NCI-H2196 (cell line): ENCODE measurements at regions not wholly inside any gene's neighbourhood (a gene's known extent, or its start where the extent isn't known, plus 50 kb on each side); places are given as distances from the start of the nearest gene placed in this dataset.
"Not testable (repeated sequence)": the region's sequence is repeated elsewhere in the genome, so short reads cannot be mapped to it uniquely, and the experiment has no call there.

Source experiments
- DNase-seq: peaks from one replicate; lab custom pipeline; 2025; ENCODE audit not compliant: unreplicated experiment; lab: John Stamatoyannopoulos, UW

DNA sequence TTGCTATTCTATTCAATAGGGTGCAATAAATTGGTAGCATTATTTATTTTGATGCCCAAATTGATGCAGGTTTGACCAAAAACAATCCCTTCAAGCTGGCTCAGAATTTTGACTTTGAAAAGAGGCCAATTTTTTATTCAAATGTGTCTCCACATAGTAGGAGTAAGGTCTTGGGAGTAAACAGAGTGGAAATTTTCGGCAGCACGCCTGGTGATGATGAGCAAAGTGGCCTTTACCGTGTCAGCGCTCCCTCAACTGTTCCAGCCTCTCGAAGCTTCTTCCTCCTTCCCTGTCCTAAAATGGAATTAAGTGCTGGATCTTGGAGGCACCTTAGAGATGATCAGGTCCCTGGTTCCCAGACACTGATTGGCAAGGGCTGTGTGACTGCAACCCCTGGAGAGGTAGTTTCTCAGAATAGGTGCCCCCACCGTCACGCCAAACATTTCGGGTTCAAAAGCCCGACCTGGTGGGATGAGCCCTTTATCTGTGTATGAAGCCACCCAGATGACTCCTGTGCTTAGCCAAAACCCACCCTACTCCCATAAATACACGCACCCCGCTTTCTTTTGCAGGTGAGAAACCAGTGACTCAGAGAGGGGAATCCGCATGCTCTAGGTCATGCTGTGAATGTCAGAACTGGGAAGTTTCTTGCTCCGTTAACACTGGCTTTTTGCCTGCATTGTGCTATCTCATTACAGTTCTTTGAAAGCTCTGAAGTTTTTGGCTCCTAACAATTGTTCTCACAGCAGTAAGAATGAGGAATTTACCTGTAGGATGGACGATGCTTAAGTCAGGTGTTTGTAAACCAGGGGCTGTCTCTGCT lies 89.1 kb downstream of the CRYGS start:
- DNase-seq, result no peak

DNA sequence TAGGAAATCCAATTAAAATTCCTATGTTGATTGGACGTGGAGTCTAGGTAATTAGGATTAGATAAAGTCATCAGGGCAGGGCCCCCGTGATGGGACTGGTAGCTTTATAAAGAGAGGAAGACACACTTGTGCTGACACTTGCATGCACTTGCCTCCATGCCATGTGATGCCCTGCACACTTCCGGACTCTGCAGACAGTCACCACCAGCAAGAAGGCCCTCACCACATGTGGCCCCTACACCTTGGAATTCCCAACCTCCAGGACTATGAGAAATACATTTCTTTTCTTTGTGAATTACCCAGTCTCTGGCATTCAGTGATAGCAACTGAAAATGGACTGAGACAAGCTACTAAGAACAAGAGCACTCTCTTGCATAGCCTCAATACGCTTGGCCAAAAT lies 90.6 kb downstream of the CRYGS start:
- no peak for DNase-seq

DNA sequence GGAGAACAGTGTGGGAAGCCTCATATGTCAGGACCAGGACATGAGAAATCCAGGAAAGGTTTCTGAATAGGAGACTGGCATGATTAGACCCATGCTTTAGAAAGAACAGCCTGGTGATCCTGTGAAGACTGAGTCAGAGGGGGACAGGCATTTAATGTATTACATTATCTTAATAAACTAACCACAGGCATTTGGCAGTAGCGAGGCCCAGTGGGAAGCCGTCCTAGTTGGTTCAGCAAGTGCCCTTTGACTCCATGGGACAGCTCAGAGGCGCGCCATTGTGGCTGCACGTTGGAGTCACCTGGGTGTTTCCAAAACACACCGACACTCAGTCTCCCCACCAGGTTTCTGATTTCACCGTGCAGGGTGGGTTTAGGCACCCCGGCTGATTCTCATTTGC lies 90.5 kb upstream of the DGKG start:
- DNase-seq, result no peak

DNA sequence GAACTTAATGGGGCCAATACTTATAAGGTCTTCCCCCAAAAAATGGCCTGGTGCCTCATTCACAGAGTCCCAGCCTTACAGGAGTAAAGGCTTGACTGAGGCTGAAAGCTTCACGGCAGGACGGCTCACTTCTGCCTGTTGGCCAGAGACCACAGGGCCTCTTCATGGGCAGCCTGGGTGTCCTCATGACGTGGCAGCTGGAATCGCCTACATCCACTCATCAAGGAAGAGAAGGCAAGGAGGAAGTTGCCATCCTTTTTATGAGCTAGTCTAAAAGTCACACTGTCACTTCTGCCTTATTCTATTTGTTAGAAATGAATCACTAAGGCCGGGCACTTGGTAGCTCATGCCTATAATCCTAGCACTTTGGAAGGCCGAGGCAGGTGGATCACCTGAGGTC lies 89.3 kb upstream of the DGKG start:
- no peak for DNase-seq

DNA sequence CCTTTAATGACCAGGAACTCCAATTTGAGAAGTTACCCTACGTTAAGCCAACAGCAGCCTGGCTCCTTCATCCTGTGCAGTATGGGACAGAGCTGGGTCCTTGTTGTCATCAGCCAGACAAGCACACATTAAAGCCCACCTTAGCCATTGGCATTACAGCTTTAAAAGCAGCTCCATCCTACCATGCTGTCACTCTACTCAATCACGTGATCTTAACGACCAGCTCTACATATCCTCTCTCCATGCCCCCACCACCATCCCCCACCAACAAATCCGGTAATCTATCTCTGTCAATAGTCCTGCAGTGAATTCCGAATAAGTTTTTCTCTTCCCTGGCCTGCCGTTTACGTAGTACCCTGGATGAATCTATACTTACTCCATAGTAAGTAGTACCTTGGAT lies 82.9 kb upstream of the DGKG start:
- no peak for DNase-seq

DNA sequence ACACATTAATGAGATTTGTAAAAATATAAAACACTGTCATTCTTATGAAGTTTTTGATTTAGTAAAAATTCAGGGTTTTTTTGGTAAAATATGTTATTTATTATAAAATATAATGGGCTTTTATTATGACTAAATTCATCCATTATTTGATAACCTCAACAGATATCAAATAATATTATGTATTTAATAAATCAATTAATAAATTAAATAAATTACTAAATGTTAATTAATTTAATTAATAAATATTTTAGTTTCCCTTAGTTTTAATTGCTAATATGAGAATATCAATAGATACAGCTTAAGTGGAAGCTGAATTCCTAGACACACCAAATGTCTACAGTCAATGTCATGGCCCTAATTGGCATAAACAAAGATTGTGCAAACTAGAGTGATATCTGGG lies 82.3 kb upstream of the DGKG start:
- DNase-seq, result no peak

DNA sequence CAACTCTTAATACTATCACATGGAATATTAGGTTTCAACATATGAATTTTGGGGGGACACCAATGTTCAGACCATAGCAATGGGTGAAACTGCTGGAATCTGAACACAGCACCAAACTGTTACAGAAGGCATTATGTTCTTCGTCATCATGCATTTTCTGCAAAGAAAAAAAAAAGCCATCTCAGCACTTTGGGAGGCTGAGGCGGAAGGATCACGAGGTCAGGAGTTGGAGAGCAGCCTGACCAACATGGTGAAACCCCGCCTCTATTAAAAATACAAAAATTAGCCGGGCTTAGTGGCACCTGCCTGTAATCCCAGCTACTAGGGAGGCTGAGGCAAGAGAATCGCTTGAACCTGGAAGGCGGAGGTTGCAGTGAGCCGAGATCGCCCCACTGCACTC lies 80.9 kb upstream of the DGKG start:
- DNase-seq, result not testable (repeated sequence)

DNA sequence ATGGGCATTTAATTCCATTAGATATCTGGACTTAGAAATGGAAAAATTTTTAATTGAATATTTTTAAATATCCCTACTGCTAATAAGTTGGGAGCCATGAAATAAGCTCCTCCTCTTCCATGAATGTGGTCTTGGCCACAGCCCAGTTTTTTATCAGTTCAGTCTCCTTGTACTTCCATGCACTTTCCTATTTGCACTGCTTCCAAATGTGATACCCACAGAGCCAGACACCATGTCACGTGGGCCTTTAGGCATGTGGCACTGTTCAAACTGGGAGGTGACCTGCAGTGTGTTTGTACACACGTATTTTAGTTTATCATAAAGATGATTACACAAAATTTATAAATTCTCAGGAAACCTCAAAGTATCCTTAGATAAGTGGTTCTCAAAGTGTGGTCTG lies 80.1 kb upstream of the DGKG start:
- DNase-seq, result no peak

DNA sequence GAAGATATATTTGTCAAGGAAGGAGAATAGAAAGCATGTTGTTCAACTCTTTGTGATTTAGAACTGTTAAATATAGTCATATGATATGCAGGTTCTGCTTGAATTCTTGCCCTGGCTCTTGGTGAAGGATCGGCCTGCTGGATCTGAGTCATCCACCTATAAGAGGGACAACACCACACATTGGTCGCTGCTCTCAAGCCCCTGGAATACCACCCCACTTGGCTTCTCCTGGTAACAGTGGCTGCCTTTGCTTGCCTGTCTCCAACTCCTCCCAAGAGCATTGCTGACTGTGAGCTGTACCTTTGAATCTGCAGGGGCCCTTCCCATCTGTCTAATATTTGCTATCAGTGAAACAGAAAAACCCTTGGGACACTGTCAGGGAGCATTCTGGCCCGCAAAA lies 78.9 kb upstream of the DGKG start:
- no peak for DNase-seq

DNA sequence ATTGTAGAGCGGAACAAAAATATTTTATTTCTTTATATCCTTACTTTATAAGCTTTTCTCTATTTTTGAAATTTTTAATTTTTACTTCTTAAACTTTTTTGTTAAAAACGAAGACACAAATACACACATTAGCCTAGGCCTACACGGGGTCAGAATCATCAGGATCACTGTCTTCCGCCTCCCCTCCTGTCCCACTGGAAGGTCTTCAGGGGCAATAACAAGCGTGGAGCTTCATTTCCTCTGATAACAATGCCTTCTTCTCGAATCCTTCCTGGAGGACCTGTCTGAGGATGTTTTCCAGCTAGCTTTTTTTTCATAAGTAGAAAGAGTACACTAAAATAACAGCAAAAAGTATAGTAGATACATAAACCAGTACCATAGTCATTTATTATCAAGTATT lies 77.7 kb upstream of the DGKG start:
- DNase-seq, result no peak

DNA sequence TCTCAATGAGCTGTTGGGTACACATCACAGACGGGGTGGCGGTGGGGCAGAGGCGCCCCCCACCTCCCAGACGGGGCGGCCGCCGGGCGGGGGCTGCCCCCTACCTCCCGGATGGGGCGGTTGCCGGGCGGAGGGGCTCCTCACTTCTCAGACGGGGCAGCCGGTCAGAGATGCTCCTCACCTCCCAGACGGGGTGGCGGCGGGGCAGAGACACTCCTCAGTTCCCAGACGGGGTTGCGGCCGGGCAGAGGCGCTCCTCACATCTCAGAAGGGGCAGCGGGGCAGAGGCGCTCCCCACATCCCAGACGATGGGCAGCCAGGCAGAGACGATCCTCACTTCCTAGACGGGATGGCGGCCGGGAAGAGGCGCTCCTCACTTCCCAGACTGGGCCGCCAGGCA lies 73.3 kb upstream of the DGKG start:
- not testable (repeated sequence) for DNase-seq

DNA sequence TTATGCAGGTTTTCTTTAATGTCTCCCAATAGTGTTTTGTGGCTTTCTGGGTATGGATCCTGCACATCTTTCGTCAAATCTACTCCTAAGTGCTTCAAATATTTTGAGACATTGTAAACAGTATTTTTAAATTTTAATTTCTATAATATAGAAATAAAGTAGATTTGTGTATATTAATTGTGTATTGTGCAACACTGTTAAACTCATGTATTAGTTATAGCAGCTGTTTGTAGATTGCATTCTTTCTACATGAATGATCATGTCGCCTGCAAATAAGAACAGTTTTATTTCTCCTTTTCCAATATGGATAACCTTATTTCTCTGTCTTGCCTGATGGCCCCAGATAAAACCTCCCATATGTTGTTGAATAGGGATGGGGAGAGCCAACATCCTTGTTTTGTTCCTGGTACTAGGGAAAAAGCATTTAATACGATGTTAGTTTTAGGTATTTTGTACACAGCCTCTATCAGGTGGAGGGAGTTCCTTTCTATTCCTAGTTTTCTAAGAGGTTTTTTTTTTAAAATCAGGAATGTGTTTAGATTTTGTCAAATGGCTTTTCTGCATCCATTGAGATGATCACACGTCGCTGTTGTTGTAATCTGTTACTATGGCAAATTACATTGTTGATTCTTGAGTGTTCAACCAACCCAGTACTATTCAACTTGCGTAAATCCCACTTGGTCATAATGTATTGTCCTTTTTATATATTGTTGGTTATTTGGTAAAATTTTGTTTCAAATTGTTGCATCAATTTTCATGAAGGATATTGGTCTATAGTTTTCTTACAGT lies 71.1 kb upstream of the DGKG start:
- DNase-seq, result no peak

DNA sequence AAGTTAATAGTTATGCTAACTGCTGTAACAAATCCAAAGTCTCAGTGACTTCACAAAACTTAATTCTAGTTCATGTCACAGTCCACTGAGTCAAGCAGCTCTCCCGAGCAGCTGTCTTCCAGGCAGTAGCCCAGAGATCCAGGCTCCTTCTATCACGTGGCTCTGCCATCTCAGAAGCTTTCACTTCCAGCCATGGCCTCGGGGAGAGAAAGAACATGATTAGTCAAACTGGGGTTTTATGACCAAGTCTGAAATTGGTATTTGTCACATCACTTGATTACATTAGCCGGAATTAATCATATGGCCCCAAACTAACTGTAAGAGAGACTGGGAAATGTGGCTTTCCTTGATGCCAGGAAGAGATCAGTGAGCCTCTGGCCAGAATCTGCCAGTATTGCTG lies 70.2 kb upstream of the DGKG start:
- DNase-seq, result no peak

DNA sequence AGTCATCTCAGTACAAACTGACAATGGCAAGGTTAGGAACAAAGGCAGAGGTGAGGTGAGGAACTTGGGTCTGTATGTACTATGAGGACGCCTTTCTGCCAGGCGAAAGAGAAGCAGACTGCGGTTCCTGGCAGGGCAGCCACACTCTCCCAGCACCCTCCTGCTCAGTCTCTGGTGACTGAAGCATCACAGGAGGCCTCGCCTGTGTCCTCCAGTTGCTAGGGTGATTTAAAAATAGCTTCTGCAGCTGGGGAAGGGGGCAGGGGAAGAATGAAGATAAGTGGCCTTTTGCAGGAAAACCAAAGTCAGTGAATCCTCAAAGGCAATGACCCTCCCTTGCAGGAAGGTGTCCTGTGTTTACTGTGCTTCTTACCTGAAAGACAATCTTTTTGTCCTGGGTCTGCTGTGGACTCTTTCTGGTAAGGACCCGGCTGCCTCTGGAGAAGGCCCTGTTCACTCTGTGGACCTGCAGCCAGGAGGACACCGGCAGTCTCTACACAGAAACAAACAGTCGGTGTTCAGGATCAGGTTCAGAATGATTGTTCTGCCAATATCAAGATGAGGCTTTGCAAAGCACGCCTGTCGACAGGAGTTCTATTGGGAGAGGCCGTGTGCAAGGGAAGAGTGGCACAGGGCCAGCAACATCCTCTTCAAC lies 65.7 kb upstream of the DGKG start:
- no peak for DNase-seq

DNA sequence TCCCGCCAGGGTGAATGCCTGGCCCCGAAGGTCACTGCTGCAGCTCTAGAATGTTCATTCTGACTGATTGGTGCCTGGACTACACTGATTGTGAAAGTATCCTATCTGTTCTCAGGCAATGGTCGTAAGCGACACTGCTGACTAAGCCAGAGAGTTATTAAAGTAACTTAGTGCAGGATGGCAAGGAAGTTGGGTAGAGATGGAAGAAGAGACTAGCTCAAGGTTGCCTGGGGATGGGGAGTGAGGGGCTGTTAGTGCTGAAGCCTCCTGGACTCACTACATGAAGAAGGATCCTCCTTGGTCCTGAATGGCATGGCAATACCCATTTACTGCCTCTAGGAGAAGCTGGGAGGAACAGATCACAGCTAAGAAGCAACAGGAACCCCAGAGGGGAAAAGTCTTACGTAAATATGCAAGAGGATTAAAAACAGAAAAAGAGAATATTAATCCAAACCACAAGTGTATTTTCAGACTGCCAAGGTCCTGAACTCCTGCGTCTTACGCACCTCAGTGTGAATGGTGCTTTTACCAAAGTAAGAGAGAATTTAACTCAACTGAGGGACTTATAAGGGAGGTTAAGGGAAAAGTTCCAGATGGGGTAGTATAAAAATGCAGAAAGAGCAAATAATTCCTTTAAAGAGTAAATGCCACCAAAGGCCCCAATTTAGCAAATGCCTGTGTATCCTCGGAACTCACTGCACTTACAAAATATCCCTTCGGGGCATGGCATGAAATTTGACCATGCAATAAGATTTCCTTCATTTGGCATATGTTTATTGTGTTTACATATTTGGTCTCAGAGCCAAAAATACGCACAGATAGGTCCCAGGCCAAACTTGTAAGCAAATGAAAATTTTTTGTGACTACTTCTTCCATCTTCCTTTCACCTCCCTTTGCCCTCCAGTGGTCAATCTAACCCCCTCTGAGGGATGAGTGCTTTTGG lies 64.0 kb upstream of the DGKG start:
- no peak for DNase-seq

DNA sequence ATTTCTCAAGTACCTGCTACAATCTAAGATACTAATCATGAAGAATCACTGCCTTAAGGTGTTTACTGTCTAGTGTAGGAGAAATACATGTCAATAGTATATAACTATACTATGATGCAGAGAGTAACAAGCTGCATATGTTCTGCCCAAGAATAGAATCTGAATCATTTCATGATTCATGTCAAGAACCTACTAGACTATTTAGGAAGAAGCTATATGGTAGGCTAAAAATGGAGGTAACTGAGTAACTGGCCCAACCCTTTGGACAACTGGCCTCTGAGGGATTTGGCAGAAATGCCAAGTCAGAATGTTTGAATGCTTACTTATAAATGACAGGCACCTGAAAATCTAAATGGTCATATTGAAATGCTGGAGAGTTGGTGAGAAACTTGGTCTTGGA lies 59.9 kb upstream of the DGKG start:
- no peak for DNase-seq

DNA sequence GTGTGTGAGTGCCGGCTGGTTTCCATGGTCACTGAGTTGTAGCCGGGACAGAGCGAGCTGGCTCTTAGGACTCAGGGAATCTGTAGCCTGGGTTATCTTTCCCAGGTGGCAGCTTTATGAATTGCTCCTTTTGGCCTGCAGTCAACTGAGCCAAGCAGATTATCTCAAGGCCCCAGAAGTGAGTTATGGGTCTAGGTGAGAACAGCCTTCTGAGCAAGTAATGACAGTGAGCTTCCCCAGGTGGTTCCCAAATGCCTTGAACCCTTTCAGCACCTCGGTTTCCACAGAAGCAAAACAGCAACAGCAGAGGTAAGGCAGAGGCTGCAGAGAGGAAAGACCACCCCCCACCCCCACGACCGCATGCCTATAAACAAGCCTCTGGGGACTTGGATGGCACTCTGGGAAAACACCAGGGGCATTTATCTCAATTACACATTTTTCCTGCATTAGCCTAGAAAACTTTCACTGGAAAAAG lies 56.7 kb upstream of the DGKG start:
- DNase-seq, result no peak

DNA sequence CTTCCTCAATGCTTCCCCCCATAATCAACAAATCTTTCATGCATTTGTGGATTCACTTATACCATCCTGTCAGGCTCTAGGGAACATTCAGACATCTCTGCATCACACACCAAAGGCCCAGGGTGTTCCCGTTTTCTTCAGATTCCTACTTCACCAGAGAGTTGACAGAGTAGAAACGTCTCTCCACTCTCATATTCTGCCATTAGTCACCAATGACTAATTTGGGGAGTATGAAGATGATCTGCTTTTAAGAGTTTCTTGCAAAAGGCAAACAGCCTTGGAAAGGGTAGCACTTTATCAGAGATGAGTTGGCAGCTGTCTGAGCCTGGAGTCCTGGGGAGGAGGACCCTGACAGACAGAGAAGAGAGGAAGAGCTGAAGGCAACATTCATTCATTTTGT lies 55.8 kb upstream of the DGKG start:
- DNase-seq, result no peak

DNA sequence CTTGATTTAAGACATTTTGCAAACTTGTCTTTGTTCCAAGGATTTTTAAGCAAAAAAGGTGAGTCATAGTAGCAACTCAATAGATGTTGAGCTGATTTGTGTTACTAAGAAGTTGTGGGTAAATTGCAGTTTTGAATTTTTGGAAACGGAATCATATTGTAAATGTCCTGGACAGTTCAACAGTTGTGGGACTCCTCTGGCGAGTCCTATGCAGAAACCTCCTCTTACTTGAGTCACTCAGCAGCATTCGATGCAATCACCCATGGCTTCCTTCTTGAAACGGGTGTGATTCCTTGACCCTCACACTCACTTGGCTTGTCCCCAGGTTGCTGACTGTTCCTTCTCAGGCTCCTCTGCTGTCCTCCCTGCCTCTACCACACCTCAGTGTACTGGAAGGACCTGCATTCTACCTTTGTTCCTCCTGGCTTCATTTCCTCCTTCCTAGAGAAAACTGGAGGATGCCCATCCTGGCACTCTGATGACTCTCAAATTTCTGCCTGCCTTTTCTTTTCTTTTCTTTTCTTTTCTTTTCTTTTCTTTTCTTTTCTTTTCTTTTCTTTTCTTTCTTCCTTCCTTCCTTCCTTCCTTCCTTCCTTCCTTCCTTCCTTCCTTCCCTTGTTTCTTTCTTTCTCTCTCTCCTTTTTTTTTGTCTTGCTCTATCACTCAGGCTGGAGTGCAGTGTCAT lies 52.8 kb upstream of the DGKG start:
- no peak for DNase-seq
